Karpas-422 (cell line): ENCODE measurements at regions not wholly inside any gene's neighbourhood (a gene's known extent, or its start where the extent isn't known, plus 50 kb on each side); places are given as distances from the start of the nearest gene placed in this dataset.

Experiments
- DNase-seq: peaks from one replicate; pipeline ENCODE4 v3.0.0-alpha.2; 2015
- H2AFZ ChIP-seq: fragments of 200-600 bp; sonication (generic); 2 replicates; pipeline ENCODE4 v1.6.1; 2014; ENCODE audit warnings: antibody characterized with exemption, low read length, mixed read lengths
- H3K27ac ChIP-seq: fragments of 200-600 bp; sonication (generic); 2 replicates; pipeline ENCODE4 v1.5.1; 2014; ENCODE audit warnings: mild to moderate bottlenecking, low read length, moderate library complexity
- H3K27me3 ChIP-seq: fragments of 200-600 bp; sonication (generic); 2 replicates; pipeline ENCODE4 v1.6.1; 2014; ENCODE audit warnings: low read length, mixed read lengths
- H3K36me3 ChIP-seq: fragments of 200-600 bp; sonication (generic); 2 replicates; pipeline ENCODE4 v1.6.1; 2014; ENCODE audit warnings: low read length, mixed read lengths; ENCODE audit not compliant: insufficient read depth
- H3K4me1 ChIP-seq: fragments of 200-600 bp; sonication (generic); 2 replicates; pipeline ENCODE4 v1.6.1; 2014; ENCODE audit warnings: mild to moderate bottlenecking, low read length, mixed read lengths
- H3K4me2 ChIP-seq: fragments of 200-600 bp; sonication (generic); 2 replicates; pipeline ENCODE4 v1.6.1; 2014; ENCODE audit warnings: low read length, low read depth, mild to moderate bottlenecking; ENCODE audit not compliant: poor library complexity, severe bottlenecking
- H3K4me3 ChIP-seq: fragments of 200-600 bp; sonication (generic); 2 replicates; pipeline ENCODE4 v1.5.1; 2014; ENCODE audit warnings: mild to moderate bottlenecking, antibody characterized with exemption, low read length, mixed read lengths
- H3K79me2 ChIP-seq: fragments of 200-600 bp; sonication (generic); 2 replicates; pipeline ENCODE4 v1.6.1; 2014; ENCODE audit warnings: mild to moderate bottlenecking, low read length, mixed read lengths
- H3K9ac ChIP-seq: fragments of 200-600 bp; sonication (generic); 2 replicates; pipeline ENCODE4 v1.6.0; 2014; ENCODE audit warnings: low read length
- H3K9me2 ChIP-seq: fragments of 200-600 bp; sonication (generic), shearing (Covaris generic); replicated peaks from 2 replicates; pipeline ENCODE4 v1.6.0; 2014; ENCODE audit warnings: mild to moderate bottlenecking, low read length, moderate library complexity; ENCODE audit not compliant: insufficient read depth
- H3K9me3 ChIP-seq: fragments of 300-700, 200-600 bp; sonication (generic); 2 replicates; pipeline ENCODE4 v1.6.1; 2014; ENCODE audit warnings: low read length, mixed read lengths
- H4K20me1 ChIP-seq: fragments of 200-600 bp; sonication (generic); 2 replicates; pipeline ENCODE4 v1.6.1; 2014; ENCODE audit warnings: mild to moderate bottlenecking, antibody characterized with exemption, low read length, low read depth; ENCODE audit not compliant: insufficient read depth

DNA sequence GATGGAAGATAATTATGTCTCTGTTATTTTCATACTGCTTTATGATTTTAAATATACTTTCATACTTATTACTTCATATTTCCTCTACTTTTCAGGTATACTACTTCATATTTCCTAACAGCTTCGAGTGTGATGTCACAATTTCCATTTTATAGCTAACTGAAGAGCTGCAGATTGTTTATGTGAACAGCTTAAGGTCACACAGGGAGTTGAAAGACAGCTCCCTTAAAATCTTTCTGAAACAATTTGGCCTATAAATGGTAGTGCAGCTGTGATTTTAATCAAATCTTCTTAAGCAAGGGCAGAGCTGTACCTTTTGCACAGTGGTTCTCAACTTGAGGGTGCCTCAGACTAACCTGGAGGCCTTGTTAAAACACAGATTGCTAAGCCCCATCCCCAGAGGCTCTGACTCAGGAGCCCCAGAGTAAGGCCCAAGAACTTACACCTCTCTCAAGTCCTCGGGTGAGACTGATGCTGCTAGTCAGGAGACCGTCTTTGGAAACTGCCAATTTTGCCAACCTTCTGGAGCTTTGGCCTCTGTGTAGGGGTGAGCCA lies 347.0 kb upstream of the HSF2 start:
- Histone ChIP-seq H3K9me2 (no peaks in the 10 kb centered on the region), H3K4me2 (no peak overlapping the region), H3K4me1 (peaks cover 9% of the 10 kb centered on the region; the same call in 1 of the 2 replicates), H4K20me1 (no peaks in the 10 kb centered on the region), H3K9ac (no peak overlapping the region), H3K27ac (peak overlapping the region; percentile 44), H3K36me3 (no peaks in the 10 kb centered on the region), H3K4me3 (no peak overlapping the region), H3K27me3 (no peaks in the 10 kb centered on the region; the same call in 1 of the 2 replicates), H2AFZ (no peak overlapping the region), H3K79me2 (no peaks in the 10 kb centered on the region), H3K9me3 (no peaks in the 10 kb centered on the region)
- peak; percentile 62 for DNase-seq

DNA sequence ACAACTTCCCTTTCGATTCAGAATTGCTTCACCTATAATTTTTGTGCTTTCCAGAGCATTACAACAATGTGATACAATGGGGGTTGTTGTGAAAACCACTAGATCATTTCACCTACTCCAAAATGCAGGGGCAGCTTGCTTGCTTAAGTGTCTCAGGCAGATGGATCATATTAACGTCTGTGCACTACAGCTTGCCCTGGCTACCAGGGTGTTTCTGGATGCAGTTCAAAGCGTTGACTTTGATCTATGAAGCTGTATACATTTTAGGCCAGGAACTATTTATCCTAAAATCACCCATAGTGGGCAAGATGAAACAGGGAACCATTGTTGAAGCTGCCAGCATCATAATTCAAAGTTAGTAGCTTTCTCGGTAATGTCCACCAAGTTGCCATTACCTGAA lies 339.5 kb upstream of the HSF2 start:
- H3K4me2 ChIP-seq: no peak overlapping the region
- no peaks in the 10 kb centered on the region for H3K4me1 ChIP-seq
- no peak overlapping the region for H2AFZ ChIP-seq
- H4K20me1 ChIP-seq: no peaks in the 10 kb centered on the region
- no peak for DNase-seq
- no peaks in the 10 kb centered on the region for H3K36me3 ChIP-seq
- no peaks in the 10 kb centered on the region for H3K27me3 ChIP-seq
- H3K9me2 ChIP-seq: no peaks in the 10 kb centered on the region
- no peaks in the 10 kb centered on the region for H3K79me2 ChIP-seq
- H3K27ac ChIP-seq: no peak overlapping the region
- no peak overlapping the region for H3K4me3 ChIP-seq
- no peak overlapping the region for H3K9ac ChIP-seq
- H3K9me3 ChIP-seq: no peaks in the 10 kb centered on the region

DNA sequence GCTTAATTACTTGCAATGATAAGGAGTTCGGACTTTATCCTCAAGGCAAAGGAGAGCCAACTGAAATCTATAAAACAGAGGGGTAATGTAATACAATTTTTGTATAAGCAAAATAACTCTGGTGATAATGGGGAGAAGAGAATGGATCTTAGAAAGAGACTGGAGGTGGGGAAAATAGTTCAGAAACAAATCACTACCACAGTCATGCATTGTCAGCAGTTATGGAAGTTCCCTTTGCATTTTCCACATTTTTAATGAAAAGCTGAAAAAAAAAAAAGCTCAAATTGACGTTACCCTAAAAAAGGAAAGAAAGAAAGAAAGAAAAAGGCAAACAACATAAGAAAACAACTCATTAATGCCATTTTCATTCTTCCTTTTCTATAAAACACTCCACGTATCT lies 337.6 kb upstream of the HSF2 start:
- no peak overlapping the region for H3K4me3 ChIP-seq
- no peak overlapping the region for H2AFZ ChIP-seq
- no peaks in the 10 kb centered on the region for H3K79me2 ChIP-seq
- H3K36me3 ChIP-seq: no peaks in the 10 kb centered on the region
- no peaks in the 10 kb centered on the region for H3K27me3 ChIP-seq
- no peak overlapping the region for H3K27ac ChIP-seq
- H3K9me3 ChIP-seq: no peaks in the 10 kb centered on the region
- H4K20me1 ChIP-seq: no peaks in the 10 kb centered on the region
- H3K9ac ChIP-seq: no peak overlapping the region
- DNase-seq: no peak
- H3K9me2 ChIP-seq: no peaks in the 10 kb centered on the region
- no peak overlapping the region for H3K4me2 ChIP-seq
- no peaks in the 10 kb centered on the region for H3K4me1 ChIP-seq

GRCh38 chr6:122063076-122063475 lies 336.4 kb upstream of the HSF2 start:
- no peak overlapping the region for H3K4me3 ChIP-seq

DNA sequence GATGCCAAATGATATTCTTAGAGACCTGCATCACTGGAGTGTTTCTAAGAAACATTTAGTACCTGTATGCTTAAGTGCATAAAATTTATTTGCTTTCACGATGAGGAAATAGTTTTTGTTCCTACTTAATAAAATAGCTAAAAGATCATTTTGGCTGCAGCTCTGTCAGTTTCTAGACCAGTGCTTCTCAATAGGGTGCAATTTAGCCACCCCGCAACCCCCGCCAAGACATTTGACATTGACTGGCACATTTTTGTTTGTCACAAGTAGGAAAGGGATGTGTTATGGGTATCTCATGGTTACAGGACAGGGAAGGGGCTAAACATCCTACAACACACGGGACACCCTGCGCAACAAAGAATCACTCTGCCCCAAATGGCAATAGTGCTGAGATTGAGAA lies 335.7 kb upstream of the HSF2 start:
- Histone ChIP-seq H3K4me3 (no peak overlapping the region), H3K27ac (no peak overlapping the region), H3K27me3 (no peaks in the 10 kb centered on the region), H3K9me3 (no peaks in the 10 kb centered on the region), H3K4me2 (no peak overlapping the region), H3K9ac (no peak overlapping the region), H2AFZ (no peak overlapping the region), H3K79me2 (no peaks in the 10 kb centered on the region), H4K20me1 (no peaks in the 10 kb centered on the region), H3K9me2 (no peaks in the 10 kb centered on the region), H3K4me1 (no peaks in the 10 kb centered on the region), H3K36me3 (no peaks in the 10 kb centered on the region)
- no peak for DNase-seq

More at GRCh38 chr6:122063076-122063475, 336.4 kb upstream of the HSF2 start:
- Histone ChIP-seq H2AFZ (no peak overlapping the region), H4K20me1 (no peaks in the 10 kb centered on the region), H3K79me2 (no peaks in the 10 kb centered on the region), H3K27me3 (no peaks in the 10 kb centered on the region), H3K9me2 (no peaks in the 10 kb centered on the region), H3K27ac (no peak overlapping the region), H3K36me3 (no peaks in the 10 kb centered on the region), H3K4me1 (no peaks in the 10 kb centered on the region), H3K9ac (no peak overlapping the region), H3K4me2 (no peak overlapping the region), H3K9me3 (no peaks in the 10 kb centered on the region)
- DNase-seq: no peak

DNA sequence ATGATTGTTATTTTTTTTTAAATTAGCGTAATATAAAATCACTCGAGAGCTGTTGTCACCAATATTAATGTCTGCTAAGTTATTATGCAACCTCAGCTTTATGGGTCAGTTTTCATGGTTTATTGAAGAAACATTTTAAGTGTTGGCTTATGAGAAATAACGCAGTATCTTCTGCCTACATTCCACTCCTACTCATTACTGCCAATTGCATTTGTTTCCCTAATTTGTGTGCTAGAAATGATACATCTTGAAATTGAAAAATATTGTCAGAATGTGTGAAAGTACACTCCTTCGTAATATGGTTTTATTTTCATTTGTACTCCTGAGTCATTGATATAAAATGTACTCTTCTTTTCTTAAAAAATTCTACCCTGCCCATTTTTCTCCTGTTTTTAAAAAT lies 333.3 kb upstream of the HSF2 start:
- no peak for DNase-seq
- Histone ChIP-seq H3K4me3 (no peak overlapping the region), H3K27ac (no peak overlapping the region), H3K9me3 (no peaks in the 10 kb centered on the region), H3K9ac (no peak overlapping the region), H3K27me3 (no peaks in the 10 kb centered on the region), H3K4me2 (no peak overlapping the region), H3K9me2 (no peaks in the 10 kb centered on the region), H4K20me1 (no peaks in the 10 kb centered on the region), H2AFZ (no peak overlapping the region), H3K36me3 (no peaks in the 10 kb centered on the region), H3K79me2 (no peaks in the 10 kb centered on the region), H3K4me1 (no peaks in the 10 kb centered on the region)

DNA sequence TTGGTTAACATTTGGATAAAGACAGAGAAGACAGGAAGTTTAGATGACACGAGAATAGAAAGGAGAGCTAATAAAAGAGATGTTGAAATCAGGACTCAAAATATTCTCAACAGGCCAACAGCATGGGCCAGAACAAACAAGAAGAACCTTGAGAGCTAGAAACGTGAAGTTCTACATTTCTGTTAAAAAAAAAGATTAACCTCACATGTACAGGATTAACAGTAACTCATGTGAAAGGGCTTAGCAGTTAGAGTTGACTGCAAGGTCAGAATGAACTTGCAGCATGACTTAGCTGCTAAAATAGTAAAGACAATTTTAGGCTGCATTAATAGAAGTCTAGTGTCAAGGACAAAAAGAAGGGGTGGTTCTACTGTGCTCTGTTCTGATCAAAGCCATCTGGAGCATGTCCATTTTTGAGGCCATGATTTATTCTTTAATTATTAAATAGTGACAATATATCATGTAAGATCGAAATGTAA lies 331.1 kb upstream of the HSF2 start:
- H2AFZ ChIP-seq: no peak overlapping the region
- H3K79me2 ChIP-seq: no peaks in the 10 kb centered on the region
- DNase-seq: no peak
- H3K9me3 ChIP-seq: no peaks in the 10 kb centered on the region
- no peak overlapping the region for H3K4me3 ChIP-seq
- H3K9ac ChIP-seq: no peak overlapping the region
- H3K36me3 ChIP-seq: no peaks in the 10 kb centered on the region
- no peaks in the 10 kb centered on the region for H3K4me1 ChIP-seq
- H3K9me2 ChIP-seq: no peaks in the 10 kb centered on the region
- no peaks in the 10 kb centered on the region for H3K27me3 ChIP-seq
- H3K27ac ChIP-seq: no peak overlapping the region
- no peak overlapping the region for H3K4me2 ChIP-seq
- H4K20me1 ChIP-seq: no peaks in the 10 kb centered on the region

GRCh38 chr6:122069932-122070331 lies 329.5 kb upstream of the HSF2 start:
- no peaks in the 10 kb centered on the region for H3K27me3 ChIP-seq
- DNase-seq: no peak
- no peaks in the 10 kb centered on the region for H3K9me3 ChIP-seq
- H3K79me2 ChIP-seq: no peaks in the 10 kb centered on the region
- no peak overlapping the region for H3K27ac ChIP-seq
- H3K9me2 ChIP-seq: no peaks in the 10 kb centered on the region
- no peak overlapping the region for H3K9ac ChIP-seq
- no peak overlapping the region for H2AFZ ChIP-seq
- H3K4me2 ChIP-seq: no peak overlapping the region
- H4K20me1 ChIP-seq: no peaks in the 10 kb centered on the region
- H3K4me3 ChIP-seq: no peak overlapping the region
- H3K36me3 ChIP-seq: no peaks in the 10 kb centered on the region
- no peaks in the 10 kb centered on the region for H3K4me1 ChIP-seq
